Mammary epithelial cell (primary cell): ENCODE measurements at regions not wholly inside any gene's neighbourhood (a gene's known extent, or its start where the extent isn't known, plus 50 kb on each side); places are given as distances from the start of the nearest gene placed in this dataset.

Source experiments
- CTCF ChIP-seq, 2 donors: IDR thresholded peaks in 1 of 2; conservative IDR thresholded peaks in 1 of 2; 2 replicates each; pipeline ENCODE4 v1.5.1; 2011 to 2012; ENCODE audit warnings: inconsistent platforms in 2 of 2, low read length in 2 of 2, mild to moderate bottlenecking in 2 of 2, control low read depth in 1 of 2, low read depth in 1 of 2; ENCODE audit not compliant: insufficient read depth in 1 of 2; ENCODE audit errors: extremely low read depth in 1 of 2
- EZH2 ChIP-seq: IDR thresholded peaks from 2 replicates; pipeline ENCODE4 v1.6.1; 2012; ENCODE audit warnings: low read length, inconsistent platforms, borderline replicate concordance

GRCh38 chr1:58890609-58891008 lies 106.8 kb upstream of the JUN start:
- TF ChIP-seq EZH2 (no peak), CTCF (conservative IDR thresholded peaks at IDR 0.05 in 1 of 2, IDR thresholded peaks at IDR 0.05 in 1 of 2; ENCODE audit: extremely low read depth in 1 of 2, insufficient read depth in 1 of 2, low read depth in 1 of 2, low read length in 2 of 2) (no peak)
